Trophoblast cell (in vitro differentiated cells and primary cell): ENCODE measurements at regions not wholly inside any gene's neighbourhood (a gene's known extent, or its start where the extent isn't known, plus 50 kb on each side); places are given as distances from the start of the nearest gene placed in this dataset.

Source experiments
- DNase-seq, 2 donors: peaks; one replicate each; pipeline ENCODE4 v3.0.0-alpha.2; 2016
- H2AFZ ChIP-seq: 2 replicates; pipeline ENCODE4 v1.6.1; 2013; ENCODE audit warnings: low read length, moderate library complexity, mild to moderate bottlenecking; ENCODE audit not compliant: insufficient read depth, poor library complexity
- H2AK5ac ChIP-seq: 2 replicates; pipeline ENCODE4 v1.6.1; 2013; ENCODE audit warnings: mild to moderate bottlenecking, low read length
- H2BK120ac ChIP-seq: 2 replicates; pipeline ENCODE4 v1.6.1; 2013; ENCODE audit warnings: low read length, mild to moderate bottlenecking, moderate library complexity; ENCODE audit not compliant: insufficient read depth, poor library complexity
- H2BK12ac ChIP-seq: 2 replicates; pipeline ENCODE4 v1.6.1; 2013; ENCODE audit warnings: mild to moderate bottlenecking, low read length, moderate library complexity
- H2BK5ac ChIP-seq: 2 replicates; pipeline ENCODE4 v1.6.1; 2013; ENCODE audit warnings: low read length, low read depth, moderate library complexity, mild to moderate bottlenecking; ENCODE audit not compliant: poor library complexity
- H3K14ac ChIP-seq: 2 replicates; pipeline ENCODE4 v1.6.1; 2013; ENCODE audit warnings: mild to moderate bottlenecking, low read length
- H3K18ac ChIP-seq: 2 replicates; pipeline ENCODE4 v1.6.1; 2013; ENCODE audit warnings: mild to moderate bottlenecking, low read length
- H3K23ac ChIP-seq: 2 replicates; pipeline ENCODE4 v1.6.1; 2013; ENCODE audit warnings: low read length
- H3K27ac ChIP-seq: 2 replicates; pipeline ENCODE4 v1.5.1; 2013; ENCODE audit warnings: low read depth, mild to moderate bottlenecking, inconsistent platforms, low read length, moderate library complexity
- H3K27me3 ChIP-seq: 2 replicates; pipeline ENCODE4 v1.6.1; 2013; ENCODE audit warnings: inconsistent platforms, mild to moderate bottlenecking, low read length, moderate library complexity; ENCODE audit not compliant: insufficient read depth
- H3K36me3 ChIP-seq, 2 experiments: 1 replicate in 1 of 2; 2 replicates in 1 of 2; pipeline ENCODE4 v1.6.1; 2013; ENCODE audit warnings: low read length in 2 of 2, mild to moderate bottlenecking in 2 of 2, moderate library complexity in 1 of 2; ENCODE audit not compliant: insufficient read depth in 2 of 2, control insufficient read depth in 1 of 2
- H3K4ac ChIP-seq: 2 replicates; pipeline ENCODE4 v1.6.1; 2013; ENCODE audit warnings: low read depth, mild to moderate bottlenecking, low read length, moderate library complexity
- H3K4me1 ChIP-seq, 2 experiments: 1 replicate in 1 of 2; 2 replicates in 1 of 2; pipeline ENCODE4 v1.6.1; 2013; ENCODE audit warnings: low read length in 2 of 2, mild to moderate bottlenecking in 2 of 2, moderate library complexity in 1 of 2; ENCODE audit not compliant: insufficient read depth in 2 of 2, control insufficient read depth in 1 of 2
- H3K4me2 ChIP-seq: 2 replicates; pipeline ENCODE4 v1.6.1; 2013; ENCODE audit warnings: inconsistent platforms, mild to moderate bottlenecking, low read length, moderate library complexity
- H3K4me3 ChIP-seq: 2 replicates; pipeline ENCODE4 v1.5.1; 2013; ENCODE audit warnings: mild to moderate bottlenecking, low read depth, low read length, inconsistent platforms
- H3K79me1 ChIP-seq: one replicate; pipeline ENCODE4 v1.6.1; 2013; ENCODE audit warnings: low read length
- H3K79me2 ChIP-seq: 2 replicates; pipeline ENCODE4 v1.6.1; 2013; ENCODE audit warnings: low read length, mild to moderate bottlenecking; ENCODE audit not compliant: control insufficient read depth, insufficient read depth, poor library complexity
- H3K9ac ChIP-seq: 2 replicates; pipeline ENCODE4 v1.6.1; 2013; ENCODE audit warnings: mild to moderate bottlenecking, low read length
- H3K9me3 ChIP-seq: 2 replicates; pipeline ENCODE4 v1.6.1; 2013; ENCODE audit warnings: low read depth, mild to moderate bottlenecking, control low read depth, inconsistent platforms, low read length; ENCODE audit not compliant: insufficient read depth
- H4K12ac ChIP-seq: 2 replicates; pipeline ENCODE4 v1.6.1; 2013; ENCODE audit warnings: low read depth, mild to moderate bottlenecking, low read length, moderate library complexity
- H4K8ac ChIP-seq: 2 replicates; pipeline ENCODE4 v1.6.1; 2013; ENCODE audit warnings: low read depth, mild to moderate bottlenecking, low read length, moderate library complexity
- H4K91ac ChIP-seq: one replicate; pipeline ENCODE4 v1.6.1; 2013; ENCODE audit warnings: low read depth, mild to moderate bottlenecking, low read length, moderate library complexity
- WGBS: extraction: QIAGEN DNeasy Blood & Tissue Kit; methylation state at CpG from one replicate; pipeline ENCODE4 v1.1.7; 2013; ENCODE audit warnings: missing lambda C conversion rate; ENCODE audit not compliant: insufficient read length, insufficient coverage; ENCODE audit errors: extremely low coverage; 5-methylcytosine and 5-hydroxymethylcytosine counted together

- no peaks in the 10 kb centered on the region for H3K9me3 ChIP-seq
- no peaks in the 10 kb centered on the region for H3K36me3 ChIP-seq
- no peak overlapping the region for H3K14ac ChIP-seq
- no peaks in the 10 kb centered on the region for H3K79me2 ChIP-seq
- H4K12ac ChIP-seq, result no peak overlapping the region
- no peak overlapping the region for H3K27ac ChIP-seq
- H2BK120ac ChIP-seq, result no peak overlapping the region
- no peak overlapping the region for H4K91ac ChIP-seq
- no peaks in the 10 kb centered on the region for H3K27me3 ChIP-seq
- no peak overlapping the region for H2AK5ac ChIP-seq
- WGBS, result no CpG with 5 or more reads among the region's 4 CpGs
- DNase-seq, result no peak
- no peak overlapping the region for H2BK12ac ChIP-seq
- H3K4me1 ChIP-seq, result no peaks in the 10 kb centered on the region
- no peak overlapping the region for H3K18ac ChIP-seq
- no peak overlapping the region for H3K4me2 ChIP-seq
- H2AFZ ChIP-seq, result no peak overlapping the region
- no peak overlapping the region for H2BK5ac ChIP-seq
- no peak overlapping the region for H3K4ac ChIP-seq
- no peak overlapping the region for H3K23ac ChIP-seq
- no peak overlapping the region for H4K8ac ChIP-seq
- no peak overlapping the region for H3K9ac ChIP-seq
- H3K79me1 ChIP-seq, result no peaks in the 10 kb centered on the region
- H3K4me3 ChIP-seq, result no peak overlapping the region
Measured at GRCh38 chr3:16809482-16809881, 75.3 kb upstream of the PLCL2 start.

DNA sequence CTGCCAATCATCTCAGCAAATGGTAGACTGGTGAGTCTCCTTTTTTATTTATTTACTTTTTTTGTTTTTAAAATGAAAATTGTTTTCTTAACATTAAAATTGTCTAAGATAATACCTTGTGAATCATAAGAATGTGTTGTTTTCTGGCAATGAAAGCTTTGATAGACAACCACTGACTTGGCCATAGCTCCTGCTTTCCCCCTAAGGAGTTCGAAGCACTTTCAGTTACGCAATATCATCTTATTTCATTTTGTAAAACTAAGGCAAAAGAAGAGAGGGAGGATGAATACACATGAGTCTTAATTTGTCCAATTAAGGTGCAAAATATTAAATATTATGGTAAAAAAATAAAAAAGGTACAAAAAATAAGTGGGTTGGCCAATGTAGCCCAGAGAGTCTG, 74.8 kb upstream of the PLCL2 start:
- H2AK5ac ChIP-seq, result no peak overlapping the region
- DNase-seq, result no peak
- H2AFZ ChIP-seq, result no peak overlapping the region
- no CpG with 5 or more reads among the region's 2 CpGs for whole genome bisulfite sequencing
- H3K4me1 ChIP-seq, result no peaks in the 10 kb centered on the region
- H3K27me3 ChIP-seq, result no peaks in the 10 kb centered on the region
- H3K9ac ChIP-seq, result no peak overlapping the region
- H3K4me2 ChIP-seq, result no peak overlapping the region
- no peak overlapping the region for H3K23ac ChIP-seq
- H3K36me3 ChIP-seq, result no peaks in the 10 kb centered on the region
- H2BK120ac ChIP-seq, result no peak overlapping the region
- no peak overlapping the region for H2BK5ac ChIP-seq
- H3K14ac ChIP-seq, result no peak overlapping the region
- no peak overlapping the region for H4K91ac ChIP-seq
- H3K9me3 ChIP-seq, result no peaks in the 10 kb centered on the region
- no peak overlapping the region for H4K8ac ChIP-seq
- H3K79me2 ChIP-seq, result no peaks in the 10 kb centered on the region
- H3K4ac ChIP-seq, result no peak overlapping the region
- H3K79me1 ChIP-seq, result no peaks in the 10 kb centered on the region
- H2BK12ac ChIP-seq, result no peak overlapping the region
- no peak overlapping the region for H3K27ac ChIP-seq
- no peak overlapping the region for H3K18ac ChIP-seq
- H4K12ac ChIP-seq, result no peak overlapping the region
- H3K4me3 ChIP-seq, result no peak overlapping the region

GRCh38 chr3:16810593-16811367, 74.0 kb upstream of the PLCL2 start:
- H3K18ac ChIP-seq, result no peak overlapping the region

GRCh38 chr3:16811950-16812349, 72.8 kb upstream of the PLCL2 start:
- no CpG with 5 or more reads among the region's 1 CpG for WGBS
- Histone ChIP-seq H3K36me3 (no peaks in the 10 kb centered on the region), H2AFZ (no peak overlapping the region), H2BK120ac (no peak overlapping the region), H3K79me2 (no peaks in the 10 kb centered on the region), H3K4ac (no peak overlapping the region), H2BK12ac (no peak overlapping the region), H3K14ac (no peak overlapping the region), H3K23ac (no peak overlapping the region), H2AK5ac (no peak overlapping the region), H4K91ac (no peak overlapping the region), H2BK5ac (no peak overlapping the region), H3K27me3 (no peaks in the 10 kb centered on the region), H3K4me2 (no peak overlapping the region), H4K8ac (no peak overlapping the region), H4K12ac (no peak overlapping the region), H3K9me3 (no peaks in the 10 kb centered on the region), H3K4me1 (no peaks in the 10 kb centered on the region), H3K79me1 (no peaks in the 10 kb centered on the region), H3K4me3 (no peak overlapping the region), H3K9ac (no peak overlapping the region), H3K27ac (no peak overlapping the region), H3K18ac (no peak overlapping the region)
- DNase-seq, result no peak

More at GRCh38 chr3:16810593-16811367, 74.0 kb upstream of the PLCL2 start:
- Histone ChIP-seq H4K12ac (no peak overlapping the region), H2BK12ac (no peak overlapping the region), H3K14ac (no peak overlapping the region), H3K79me1 (no peaks in the 10 kb centered on the region), H3K27me3 (no peaks in the 10 kb centered on the region), H2BK5ac (no peak overlapping the region), H3K4ac (no peak overlapping the region), H3K4me3 (no peak overlapping the region), H3K79me2 (no peaks in the 10 kb centered on the region), H4K8ac (no peak overlapping the region), H3K4me2 (no peak overlapping the region), H2AK5ac (no peak overlapping the region), H4K91ac (no peak overlapping the region), H2AFZ (no peak overlapping the region), H3K36me3 (no peaks in the 10 kb centered on the region), H2BK120ac (no peak overlapping the region), H3K23ac (no peak overlapping the region), H3K9me3 (no peaks in the 10 kb centered on the region), H3K27ac (no peak overlapping the region), H3K4me1 (no peaks in the 10 kb centered on the region), H3K9ac (no peak overlapping the region)
- DNase-seq, result no peak
- WGBS, result no CpG with 5 or more reads among the region's 7 CpGs
